AG09309 (cell line): ENCODE measurements at regions not wholly inside any gene's neighbourhood (a gene's known extent, or its start where the extent isn't known, plus 50 kb on each side); places are given as distances from the start of the nearest gene placed in this dataset.

ENCODE experiments used
- DNase-seq: peaks from one replicate; pipeline ENCODE4 v3.0.0-alpha.2; 2010; ENCODE audit warnings: low read depth
- H3K4me3 ChIP-seq: 2 replicates; pipeline ENCODE4 v1.5.1; 2011; ENCODE audit warnings: mild to moderate bottlenecking, low read depth, low read length, moderate library complexity; ENCODE audit not compliant: control insufficient read depth
- TF ChIP-seq, protein P1 (sequence below): IDR thresholded peaks from 2 replicates; pipeline ENCODE4 v1.5.1; 2011; ENCODE audit warnings: mild to moderate bottlenecking, low read depth, low read length, inconsistent platforms; ENCODE audit not compliant: insufficient read depth, control insufficient read depth; ENCODE audit errors: missing control alignments

DNA sequence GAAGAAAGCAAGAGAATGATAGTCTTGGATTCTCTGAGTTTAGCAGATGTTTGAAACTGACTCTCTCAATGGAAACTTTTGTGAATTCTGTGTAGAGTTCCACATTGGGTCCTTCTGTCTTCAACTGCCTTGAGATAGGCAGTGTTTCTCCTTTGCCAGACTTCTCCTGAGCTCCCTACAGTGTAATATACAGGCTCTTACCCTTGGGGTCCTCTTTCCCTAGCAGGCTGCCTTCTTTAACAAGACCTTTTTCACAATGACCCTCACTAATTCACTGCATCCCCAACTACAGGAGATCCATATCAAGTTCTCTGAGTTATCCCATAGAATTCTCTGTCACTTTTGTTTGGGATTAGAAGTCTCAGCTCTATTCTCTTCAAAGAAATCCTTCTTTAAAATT is 513.0 kb downstream of the XIRP2 start:
- DNase-seq, result no peak
- H3K4me3 ChIP-seq, result no peak overlapping the region
- TF ChIP-seq, protein P1, sequence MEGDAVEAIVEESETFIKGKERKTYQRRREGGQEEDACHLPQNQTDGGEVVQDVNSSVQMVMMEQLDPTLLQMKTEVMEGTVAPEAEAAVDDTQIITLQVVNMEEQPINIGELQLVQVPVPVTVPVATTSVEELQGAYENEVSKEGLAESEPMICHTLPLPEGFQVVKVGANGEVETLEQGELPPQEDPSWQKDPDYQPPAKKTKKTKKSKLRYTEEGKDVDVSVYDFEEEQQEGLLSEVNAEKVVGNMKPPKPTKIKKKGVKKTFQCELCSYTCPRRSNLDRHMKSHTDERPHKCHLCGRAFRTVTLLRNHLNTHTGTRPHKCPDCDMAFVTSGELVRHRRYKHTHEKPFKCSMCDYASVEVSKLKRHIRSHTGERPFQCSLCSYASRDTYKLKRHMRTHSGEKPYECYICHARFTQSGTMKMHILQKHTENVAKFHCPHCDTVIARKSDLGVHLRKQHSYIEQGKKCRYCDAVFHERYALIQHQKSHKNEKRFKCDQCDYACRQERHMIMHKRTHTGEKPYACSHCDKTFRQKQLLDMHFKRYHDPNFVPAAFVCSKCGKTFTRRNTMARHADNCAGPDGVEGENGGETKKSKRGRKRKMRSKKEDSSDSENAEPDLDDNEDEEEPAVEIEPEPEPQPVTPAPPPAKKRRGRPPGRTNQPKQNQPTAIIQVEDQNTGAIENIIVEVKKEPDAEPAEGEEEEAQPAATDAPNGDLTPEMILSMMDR, result no peak

DNA sequence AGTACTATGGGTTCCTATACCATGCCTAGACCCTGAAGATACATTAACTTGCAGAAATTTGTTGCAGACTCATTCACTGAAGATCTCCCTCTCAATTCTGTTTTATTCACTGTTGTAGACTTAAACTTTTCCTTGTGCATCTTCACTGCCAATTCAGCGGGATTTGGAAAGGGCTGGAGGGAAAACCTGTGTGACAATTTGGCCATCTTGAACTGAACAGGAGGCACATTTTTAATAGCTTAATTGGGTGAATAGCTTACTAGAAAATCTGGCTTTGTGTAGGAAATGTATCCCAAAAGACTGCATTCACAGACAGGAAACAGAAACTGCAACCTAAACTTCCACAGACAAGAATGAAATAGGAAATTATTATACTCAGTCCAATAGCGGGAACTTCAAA is 512.3 kb downstream of the XIRP2 start:
- H3K4me3 ChIP-seq, result no peak overlapping the region
- TF ChIP-seq, protein P1, result no peak
- DNase-seq, result no peak

DNA sequence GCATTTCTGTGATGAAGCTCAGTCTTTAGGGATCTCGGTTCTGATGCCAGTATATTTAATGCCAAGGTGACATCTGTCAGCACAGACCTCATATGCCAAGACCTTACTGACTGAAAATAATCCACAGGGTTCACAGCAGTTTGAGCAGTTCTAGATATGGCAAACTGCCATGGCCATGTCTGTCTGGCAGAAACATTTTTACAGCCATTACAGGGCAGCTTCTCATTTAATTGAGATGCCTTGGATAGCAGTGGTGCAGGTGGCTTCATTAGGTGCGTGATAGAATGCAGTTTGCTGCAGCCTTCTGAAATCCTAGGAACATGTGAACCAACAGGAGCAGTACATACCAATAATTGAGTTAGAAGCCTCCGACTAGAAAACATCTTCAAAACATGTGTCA is 510.6 kb downstream of the XIRP2 start:
- TF ChIP-seq, protein P1, result no peak
- DNase-seq, result no peak
- no peak overlapping the region for H3K4me3 ChIP-seq

DNA sequence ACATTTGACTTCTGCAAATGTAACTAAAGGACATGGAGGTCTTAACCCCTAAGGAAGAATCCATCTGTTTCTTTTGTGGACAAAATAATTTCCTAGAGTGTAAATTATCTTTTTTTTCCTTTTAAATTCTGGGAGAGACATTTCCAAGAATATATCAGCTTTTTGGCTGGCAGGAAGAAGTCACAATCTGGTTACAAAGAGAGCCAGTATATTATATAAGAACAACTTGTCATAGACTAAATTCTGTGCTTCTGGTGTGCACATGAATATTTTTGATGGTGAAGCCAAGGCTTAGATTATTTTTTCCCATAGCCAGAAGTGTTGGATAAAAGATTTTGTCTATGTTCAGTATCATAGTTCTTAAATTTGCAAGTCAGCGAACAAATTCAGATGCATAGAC is 500.6 kb downstream of the XIRP2 start:
- H3K4me3 ChIP-seq, result no peak overlapping the region
- TF ChIP-seq, protein P1, result no peak
- DNase-seq, result no peak

DNA sequence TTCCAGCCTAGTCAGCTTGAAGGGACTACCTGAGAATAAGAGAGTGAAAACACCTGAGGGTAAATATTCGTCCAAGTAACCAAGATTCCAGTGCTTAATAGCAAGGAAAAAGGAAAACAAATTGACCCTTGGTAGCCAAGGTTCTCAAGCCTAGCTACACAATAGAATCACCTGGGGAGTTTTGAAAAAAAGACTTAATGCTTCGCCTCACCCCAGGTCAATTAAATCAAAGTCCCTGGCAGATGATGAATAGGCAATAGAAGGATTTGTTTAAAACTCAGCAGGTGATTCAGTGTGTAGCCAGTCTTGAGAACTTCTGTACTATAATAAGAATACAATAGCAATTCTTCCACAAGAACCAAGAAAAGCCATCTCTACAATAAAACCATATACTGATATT is 500.2 kb downstream of the XIRP2 start:
- no peak for DNase-seq
- TF ChIP-seq, protein P1, result no peak
- no peak overlapping the region for H3K4me3 ChIP-seq

DNA sequence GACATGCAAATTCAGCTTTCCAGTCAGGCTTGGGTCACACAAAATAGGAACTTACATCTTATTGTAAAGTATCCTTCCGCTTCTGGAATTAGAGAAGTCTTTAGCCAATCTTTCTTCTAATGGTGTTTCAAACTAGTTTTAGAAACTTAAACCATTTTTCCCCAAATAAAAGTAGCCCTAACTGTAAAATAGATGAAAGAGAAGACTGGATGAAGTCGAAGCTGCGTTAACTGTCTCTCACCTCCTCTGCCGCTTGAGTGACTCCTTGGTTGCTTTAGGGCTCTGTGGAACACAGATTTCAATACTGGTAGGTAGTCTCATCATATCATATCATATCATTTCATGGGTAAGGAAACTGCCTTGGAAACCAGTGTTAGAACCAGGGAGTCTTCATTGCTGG is 498.4 kb downstream of the XIRP2 start:
- DNase-seq, result no peak
- H3K4me3 ChIP-seq, result no peak overlapping the region
- TF ChIP-seq, protein P1, result no peak

DNA sequence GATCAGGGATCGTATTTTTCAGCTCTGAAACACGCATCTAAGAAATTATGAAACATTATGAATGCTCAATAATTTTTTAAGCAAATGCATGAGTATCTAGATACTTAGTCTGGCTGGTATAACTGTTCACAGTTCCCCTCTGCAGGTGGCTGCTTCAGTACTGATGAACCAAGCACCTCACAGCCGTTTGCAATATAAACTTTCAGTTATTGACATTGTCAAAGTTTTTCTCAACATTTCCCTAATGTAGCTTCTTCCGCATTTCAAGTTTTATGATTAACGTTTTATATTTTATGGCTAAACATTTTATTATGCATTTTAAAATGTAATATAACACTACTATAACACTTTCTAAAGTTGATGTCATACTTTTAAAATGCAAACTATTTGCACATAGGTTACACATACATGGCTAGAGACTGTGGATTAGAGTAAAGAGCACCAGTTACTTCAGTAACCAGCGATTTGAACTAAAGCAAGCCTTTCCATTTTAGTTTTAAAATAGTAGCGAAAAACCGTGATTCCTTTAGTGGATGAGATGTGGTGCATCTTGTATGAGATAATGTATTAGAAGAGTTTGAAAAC is 495.4 kb downstream of the XIRP2 start:
- DNase-seq, result no peak
- no peak overlapping the region for H3K4me3 ChIP-seq
- TF ChIP-seq, protein P1, result no peak
